ENCODE measurements at regions not wholly inside any gene's neighbourhood (a gene's known extent, or its start where the extent isn't known, plus 50 kb on each side); places are given as distances from the start of the nearest gene placed in this dataset.

DNA sequence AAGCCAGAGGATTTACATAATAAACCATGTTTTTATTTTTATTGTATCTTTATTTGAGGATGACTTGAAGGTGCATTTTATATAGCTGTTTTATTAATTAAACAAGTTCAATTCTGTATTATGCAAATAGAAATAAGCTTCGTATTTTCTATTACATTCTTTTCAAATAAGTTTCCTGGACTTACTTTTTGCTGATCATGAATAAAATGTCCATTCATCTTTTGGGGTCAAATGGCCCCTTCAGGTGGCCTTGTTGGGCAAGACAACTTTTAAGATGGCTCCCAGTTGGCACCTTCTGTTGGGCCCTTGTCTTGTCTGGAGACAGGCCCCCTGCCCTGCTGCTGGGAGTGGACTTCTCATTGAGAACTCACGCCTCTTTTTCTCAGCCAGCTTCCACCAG, 654.6 kb upstream of the NOX3 start:
- no peak for DNase-seq
- WGBS, 5 donors = 60 to 95% (median 86%) methylated on average over 2 of the region's 2 CpGs
- no peaks in the 10 kb centered on the region for H3K36me3 ChIP-seq
- H3K27me3 ChIP-seq = no peaks in the 10 kb centered on the region
- no peak for TF ChIP-seq POLR2AphosphoS5 (IDR thresholded peaks at IDR 0.05)
- no peak for TF ChIP-seq POLR2A (IDR thresholded peaks at IDR 0.05)
- TF ChIP-seq EP300 (IDR thresholded peaks at IDR 0.05) = no peak
- TF ChIP-seq, protein P1, sequence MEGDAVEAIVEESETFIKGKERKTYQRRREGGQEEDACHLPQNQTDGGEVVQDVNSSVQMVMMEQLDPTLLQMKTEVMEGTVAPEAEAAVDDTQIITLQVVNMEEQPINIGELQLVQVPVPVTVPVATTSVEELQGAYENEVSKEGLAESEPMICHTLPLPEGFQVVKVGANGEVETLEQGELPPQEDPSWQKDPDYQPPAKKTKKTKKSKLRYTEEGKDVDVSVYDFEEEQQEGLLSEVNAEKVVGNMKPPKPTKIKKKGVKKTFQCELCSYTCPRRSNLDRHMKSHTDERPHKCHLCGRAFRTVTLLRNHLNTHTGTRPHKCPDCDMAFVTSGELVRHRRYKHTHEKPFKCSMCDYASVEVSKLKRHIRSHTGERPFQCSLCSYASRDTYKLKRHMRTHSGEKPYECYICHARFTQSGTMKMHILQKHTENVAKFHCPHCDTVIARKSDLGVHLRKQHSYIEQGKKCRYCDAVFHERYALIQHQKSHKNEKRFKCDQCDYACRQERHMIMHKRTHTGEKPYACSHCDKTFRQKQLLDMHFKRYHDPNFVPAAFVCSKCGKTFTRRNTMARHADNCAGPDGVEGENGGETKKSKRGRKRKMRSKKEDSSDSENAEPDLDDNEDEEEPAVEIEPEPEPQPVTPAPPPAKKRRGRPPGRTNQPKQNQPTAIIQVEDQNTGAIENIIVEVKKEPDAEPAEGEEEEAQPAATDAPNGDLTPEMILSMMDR (IDR thresholded peaks at IDR 0.05) = no peak
- no peak overlapping the region for H3K27ac ChIP-seq
- H3K4me1 ChIP-seq = no peaks in the 10 kb centered on the region
- H3K4me3 ChIP-seq = no peak overlapping the region
- H3K9me3 ChIP-seq = no peaks in the 10 kb centered on the region
- intact Hi-C loops (cut with DNase I; ENCODE audit: low total_unique reads) = no loop called here

DNA sequence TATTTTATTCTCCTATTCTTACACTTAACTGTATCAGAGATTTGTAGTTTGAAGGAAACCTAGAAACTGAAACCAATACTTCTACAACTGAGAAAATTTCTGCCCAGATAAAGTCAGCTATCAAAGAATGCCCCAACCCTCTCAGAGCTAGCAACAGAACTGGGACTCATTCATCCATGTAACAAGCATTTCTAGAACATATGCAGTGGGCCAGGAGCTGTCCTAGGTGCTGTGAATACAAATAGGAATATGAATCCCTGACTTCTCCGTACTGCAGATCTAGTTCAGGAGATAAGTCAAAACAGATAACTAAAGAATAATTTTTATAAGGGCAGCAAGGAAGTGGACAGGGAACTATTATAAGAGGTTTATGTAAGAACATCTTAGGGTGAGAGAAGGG, 654.1 kb upstream of the NOX3 start:
- Histone ChIP-seq H3K4me1 (no peaks in the 10 kb centered on the region), H3K4me3 (no peak overlapping the region), H3K27me3 (no peaks in the 10 kb centered on the region), H3K9me3 (no peaks in the 10 kb centered on the region), H3K27ac (no peak overlapping the region), H3K36me3 (no peaks in the 10 kb centered on the region)
- WGBS, 5 donors = 58 to 66% (median 62%) methylated on average over 1 of the region's 1 CpG
- TF ChIP-seq EP300 (IDR thresholded peaks at IDR 0.05) (no peak), POLR2A (IDR thresholded peaks at IDR 0.05) (no peak), POLR2AphosphoS5 (IDR thresholded peaks at IDR 0.05) (no peak)
- TF ChIP-seq, protein P1 (IDR thresholded peaks at IDR 0.05) = no peak
- DNase-seq = no peak
- intact Hi-C loops (cut with DNase I; ENCODE audit: low total_unique reads) = no loop called here

DNA sequence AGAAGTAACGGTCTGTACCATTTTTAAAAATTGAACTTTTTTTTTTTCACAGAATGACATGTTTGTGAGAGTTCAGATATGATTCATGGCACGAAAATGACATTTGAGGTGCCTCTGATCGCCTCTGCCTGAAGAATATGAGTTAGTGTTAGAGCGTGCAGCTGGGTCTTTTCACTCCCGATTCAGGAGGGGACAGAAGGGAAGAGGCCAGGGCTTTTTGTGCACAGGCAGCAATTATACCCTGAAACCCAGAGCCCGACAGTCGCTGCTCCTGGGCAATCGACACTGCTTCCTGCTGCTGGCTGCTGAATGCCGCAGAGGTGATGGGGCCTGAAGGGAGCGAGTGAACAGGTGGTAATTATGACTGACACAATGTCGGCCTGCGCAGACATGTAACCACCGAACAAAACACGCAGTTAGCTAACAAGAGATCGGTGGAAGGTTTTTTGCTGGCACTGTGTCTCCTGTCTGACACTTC, 652.0 kb upstream of the NOX3 start:
- 78 to 88% (median 83%) methylated on average over 15 of the region's 15 CpGs for WGBS, 5 donors
- Histone ChIP-seq H3K4me1 (no peaks in the 10 kb centered on the region), H3K36me3 (no peaks in the 10 kb centered on the region), H3K27me3 (no peaks in the 10 kb centered on the region), H3K27ac (no peak overlapping the region), H3K4me3 (no peak overlapping the region), H3K9me3 (no peaks in the 10 kb centered on the region)
- DNase-seq = no peak
- TF ChIP-seq POLR2AphosphoS5 (IDR thresholded peaks at IDR 0.05) = no peak
- TF ChIP-seq, protein P1 (IDR thresholded peaks at IDR 0.05) = no peak
- no peak for TF ChIP-seq EP300 (IDR thresholded peaks at IDR 0.05)
- no peak for TF ChIP-seq POLR2A (IDR thresholded peaks at IDR 0.05)
- intact Hi-C loops (cut with DNase I; ENCODE audit: low total_unique reads) = no loop called here

DNA sequence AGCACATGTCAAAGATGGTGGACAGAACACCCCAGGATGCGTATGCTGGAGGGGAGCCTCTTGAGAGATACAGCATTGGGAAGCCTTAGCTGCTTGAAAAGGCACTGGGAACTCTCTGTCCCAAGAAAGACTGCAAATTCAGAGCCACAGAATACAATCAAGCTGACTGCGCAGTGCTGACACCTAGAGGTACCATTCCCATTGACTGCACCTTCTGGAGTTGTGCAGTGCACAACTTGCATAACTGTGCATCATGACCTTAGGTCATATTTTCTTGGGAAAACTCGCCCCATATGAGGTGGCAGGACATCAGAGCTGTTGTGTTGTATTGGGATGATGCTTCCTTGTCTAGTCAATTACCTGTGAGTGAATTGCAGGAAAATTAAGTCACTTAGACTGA, 646.5 kb upstream of the NOX3 start:
- 78 to 87% (median 82%) methylated on average over 3 of the region's 3 CpGs for WGBS, 5 donors
- no peak for DNase-seq
- intact Hi-C loops (cut with DNase I; ENCODE audit: low total_unique reads) = no loop called here

More for the DNA sequence above, 646.5 kb upstream of the NOX3 start:
- Histone ChIP-seq H3K4me1 (no peaks in the 10 kb centered on the region), H3K9me3 (no peaks in the 10 kb centered on the region), H3K4me3 (no peak overlapping the region), H3K36me3 (no peaks in the 10 kb centered on the region), H3K27ac (no peak overlapping the region), H3K27me3 (no peaks in the 10 kb centered on the region)
- TF ChIP-seq, protein P1 (IDR thresholded peaks at IDR 0.05) = no peak
- TF ChIP-seq POLR2A (IDR thresholded peaks at IDR 0.05) (no peak), POLR2AphosphoS5 (IDR thresholded peaks at IDR 0.05) (no peak), EP300 (IDR thresholded peaks at IDR 0.05) (no peak)

Measured in stomach (tissue), 8 donors.